Putamen (tissue), 1 donor: ENCODE measurements at regions not wholly inside any gene's neighbourhood (a gene's known extent, or its start where the extent isn't known, plus 50 kb on each side); places are given as distances from the start of the nearest gene placed in this dataset.
"Not testable (repeated sequence)": the region's sequence is repeated elsewhere in the genome, so short reads cannot be mapped to it uniquely, and the experiment has no call there.

Experiments
- DNase-seq: peaks from one replicate; pipeline ENCODE4 v3.0.0-alpha.2; 2016; ENCODE audit warnings: low spot score

- peak; percentile 47 for DNase-seq
Measured at GRCh38 chr1:817071-817599, 106.6 kb upstream of the SAMD11 start.

- not testable (repeated sequence) for DNase-seq
Measured at GRCh38 chr1:817658-818617, 105.8 kb upstream of the SAMD11 start.

- DNase-seq: no peak
Measured at GRCh38 chr1:818618-819291, 105.0 kb upstream of the SAMD11 start.

GRCh38 chr1:820962-821361, 102.8 kb upstream of the SAMD11 start:
- DNase-seq: no peak

GRCh38 chr1:826808-827207, 96.9 kb upstream of the SAMD11 start:
- not testable (repeated sequence) for DNase-seq

- peak; percentile 94 for DNase-seq
Measured at GRCh38 chr1:827211-828063, 96.3 kb upstream of the SAMD11 start.

GRCh38 chr1:829324-829723, 94.4 kb upstream of the SAMD11 start:
- DNase-seq: not testable (repeated sequence)

GRCh38 chr1:829932-830331, 93.8 kb upstream of the SAMD11 start:
- DNase-seq: not testable (repeated sequence)

- not testable (repeated sequence) for DNase-seq
Measured at GRCh38 chr1:830750-831149, 93.0 kb upstream of the SAMD11 start.

- no peak for DNase-seq
Measured at GRCh38 chr1:831522-831921, 92.2 kb upstream of the SAMD11 start.

- no peak for DNase-seq
Measured at GRCh38 chr1:832136-832535, 91.6 kb upstream of the SAMD11 start.

GRCh38 chr1:833226-833625, 90.5 kb upstream of the SAMD11 start:
- not testable (repeated sequence) for DNase-seq

GRCh38 chr1:835509-835908, 88.2 kb upstream of the SAMD11 start:
- not testable (repeated sequence) for DNase-seq

- not testable (repeated sequence) for DNase-seq
Measured at GRCh38 chr1:837601-838000, 86.1 kb upstream of the SAMD11 start.

GRCh38 chr1:838291-838690, 85.4 kb upstream of the SAMD11 start:
- not testable (repeated sequence) for DNase-seq

- DNase-seq: not testable (repeated sequence)
Measured at GRCh38 chr1:840592-840991, 83.1 kb upstream of the SAMD11 start.

- not testable (repeated sequence) for DNase-seq
Measured at GRCh38 chr1:841671-842425, 81.9 kb upstream of the SAMD11 start.

GRCh38 chr1:842799-843198, 80.9 kb upstream of the SAMD11 start:
- not testable (repeated sequence) for DNase-seq

- not testable (repeated sequence) for DNase-seq
Measured at GRCh38 chr1:843946-844345, 79.8 kb upstream of the SAMD11 start.

GRCh38 chr1:844472-845026, 79.2 kb upstream of the SAMD11 start:
- DNase-seq: no peak

- DNase-seq: not testable (repeated sequence)
Measured at GRCh38 chr1:845641-846040, 78.1 kb upstream of the SAMD11 start.
